GM18907 (cell line): ENCODE measurements at regions not wholly inside any gene's neighbourhood (a gene's known extent, or its start where the extent isn't known, plus 50 kb on each side); places are given as distances from the start of the nearest gene placed in this dataset.

Experiments
- ATAC-seq: cut with Tn5 transposase; IDR thresholded peaks from one replicate; pipeline ENCODE4 v1.9.1; 2021; ENCODE audit warnings: mild to moderate bottlenecking, moderate library complexity; ENCODE audit not compliant: unreplicated experiment

GRCh38 chr1:222910699-222911098 lies 95.9 kb downstream of the DISP1 start:
- no peak for ATAC-seq

GRCh38 chr1:222911866-222912265 lies 97.0 kb downstream of the DISP1 start:
- no peak for ATAC-seq

- ATAC-seq, result no peak
Observed at GRCh38 chr1:222912730-222913129, 97.9 kb downstream of the DISP1 start.

GRCh38 chr1:222914861-222915632 lies 100.2 kb downstream of the DISP1 start:
- no peak for ATAC-seq

- ATAC-seq, result no peak
Observed at GRCh38 chr1:222916100-222916499, 101.3 kb downstream of the DISP1 start.

- no peak for ATAC-seq
Observed at GRCh38 chr1:222918801-222919477, 104.1 kb downstream of the DISP1 start.

- no peak for ATAC-seq
Observed at GRCh38 chr1:222919478-222919865, 104.6 kb downstream of the DISP1 start.

- no peak for ATAC-seq
Observed at GRCh38 chr1:222920169-222920568, 105.3 kb downstream of the DISP1 start.

GRCh38 chr1:222921945-222922344 lies 107.1 kb downstream of the DISP1 start:
- no peak for ATAC-seq

- ATAC-seq, result no peak
Observed at GRCh38 chr1:222923506-222923905, 108.7 kb downstream of the DISP1 start.

- no peak for ATAC-seq
Observed at GRCh38 chr1:222924136-222924706, 109.4 kb downstream of the DISP1 start.

- ATAC-seq, result no peak
Observed at GRCh38 chr1:222926566-222926965, 111.7 kb downstream of the DISP1 start.

GRCh38 chr1:222927031-222927430 lies 112.2 kb downstream of the DISP1 start:
- ATAC-seq, result no peak

GRCh38 chr1:222928212-222928611 lies 113.4 kb downstream of the DISP1 start:
- no peak for ATAC-seq

- ATAC-seq, result no peak
Observed at GRCh38 chr1:222930070-222930469, 115.2 kb downstream of the DISP1 start.

GRCh38 chr1:222931023-222931422 lies 116.2 kb downstream of the DISP1 start:
- ATAC-seq, result no peak

- no peak for ATAC-seq
Observed at GRCh38 chr1:222933273-222933672, 118.4 kb downstream of the DISP1 start.

GRCh38 chr1:222935239-222935900 lies 120.5 kb downstream of the DISP1 start:
- no peak for ATAC-seq

- no peak for ATAC-seq
Observed at GRCh38 chr1:222936042-222936441, 121.2 kb downstream of the DISP1 start.

- ATAC-seq, result no peak
Observed at GRCh38 chr1:222938986-222939385, 124.1 kb downstream of the DISP1 start.

GRCh38 chr1:222940095-222940494 lies 125.3 kb downstream of the DISP1 start:
- ATAC-seq, result no peak

- ATAC-seq, result no peak
Observed at GRCh38 chr1:222940906-222941305, 126.1 kb downstream of the DISP1 start.
